GM19438 (cell line): ENCODE measurements at regions not wholly inside any gene's neighbourhood (a gene's known extent, or its start where the extent isn't known, plus 50 kb on each side); places are given as distances from the start of the nearest gene placed in this dataset.
"Not testable (repeated sequence)": the region's sequence is repeated elsewhere in the genome, so short reads cannot be mapped to it uniquely, and the experiment has no call there.

Experiments used
- ATAC-seq: cut with Tn5 transposase; IDR thresholded peaks from one replicate; pipeline ENCODE4 v1.9.1; 2021; ENCODE audit warnings: low read depth; ENCODE audit not compliant: unreplicated experiment

- ATAC-seq = no peak
Observed at GRCh38 chr14:55884819-55885218, 233.4 kb upstream of the PELI2 start.

GRCh38 chr14:55889124-55889523, 229.1 kb upstream of the PELI2 start:
- ATAC-seq = no peak

- no peak for ATAC-seq
Observed at GRCh38 chr14:55891692-55892091, 226.5 kb upstream of the PELI2 start.

- ATAC-seq = no peak
Observed at GRCh38 chr14:55892906-55893305, 225.3 kb upstream of the PELI2 start.

- no peak for ATAC-seq
Observed at GRCh38 chr14:55893705-55894104, 224.5 kb upstream of the PELI2 start.

GRCh38 chr14:55897031-55897430, 221.2 kb upstream of the PELI2 start:
- no peak for ATAC-seq

- no peak for ATAC-seq
Observed at GRCh38 chr14:55898938-55899337, 219.3 kb upstream of the PELI2 start.

GRCh38 chr14:55899531-55899930, 218.7 kb upstream of the PELI2 start:
- ATAC-seq = no peak

GRCh38 chr14:55900749-55901148, 217.5 kb upstream of the PELI2 start:
- ATAC-seq = no peak

- no peak for ATAC-seq
Observed at GRCh38 chr14:55901291-55901690, 216.9 kb upstream of the PELI2 start.

GRCh38 chr14:55902241-55902640, 216.0 kb upstream of the PELI2 start:
- no peak for ATAC-seq

GRCh38 chr14:55904086-55904485, 214.1 kb upstream of the PELI2 start:
- ATAC-seq = no peak

GRCh38 chr14:55908106-55908505, 210.1 kb upstream of the PELI2 start:
- ATAC-seq = no peak

GRCh38 chr14:55909879-55910278, 208.3 kb upstream of the PELI2 start:
- ATAC-seq = no peak

GRCh38 chr14:55910601-55911243, 207.5 kb upstream of the PELI2 start:
- ATAC-seq = no peak

- ATAC-seq = no peak
Observed at GRCh38 chr14:55911776-55912175, 206.4 kb upstream of the PELI2 start.

- no peak for ATAC-seq
Observed at GRCh38 chr14:55912344-55912743, 205.9 kb upstream of the PELI2 start.

GRCh38 chr14:55913324-55914025, 204.7 kb upstream of the PELI2 start:
- ATAC-seq = no peak

- ATAC-seq = no peak
Observed at GRCh38 chr14:55914771-55915170, 203.4 kb upstream of the PELI2 start.

- ATAC-seq = no peak
Observed at GRCh38 chr14:55915456-55915855, 202.8 kb upstream of the PELI2 start.

- ATAC-seq = not testable (repeated sequence)
Observed at GRCh38 chr14:55919800-55920199, 198.4 kb upstream of the PELI2 start.

- no peak for ATAC-seq
Observed at GRCh38 chr14:55921511-55921910, 196.7 kb upstream of the PELI2 start.
